ENCODE measurements at regions not wholly inside any gene's neighbourhood (a gene's known extent, or its start where the extent isn't known, plus 50 kb on each side); places are given as distances from the start of the nearest gene placed in this dataset.

DNA sequence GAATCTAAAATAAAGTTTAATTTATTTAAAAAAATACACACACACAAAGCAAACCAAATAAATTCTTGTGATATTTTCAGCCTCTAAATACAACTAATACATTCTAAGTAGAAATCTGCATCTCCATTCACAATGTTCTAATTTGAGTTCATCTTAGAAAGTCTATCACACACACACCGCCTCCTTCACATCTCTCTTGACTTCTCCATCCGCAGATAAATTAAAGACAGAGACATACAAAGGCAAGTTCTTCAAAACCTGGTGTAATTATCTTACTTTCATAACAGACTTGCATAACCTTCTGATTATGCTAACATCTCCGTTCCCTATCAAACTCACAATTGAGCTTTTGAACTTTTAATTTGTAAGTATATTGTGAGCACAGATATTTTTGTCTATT lies 657.3 kb downstream of the VGLL3 start:
- no peak for DNase-seq (ENCODE audit: low read depth)

DNA sequence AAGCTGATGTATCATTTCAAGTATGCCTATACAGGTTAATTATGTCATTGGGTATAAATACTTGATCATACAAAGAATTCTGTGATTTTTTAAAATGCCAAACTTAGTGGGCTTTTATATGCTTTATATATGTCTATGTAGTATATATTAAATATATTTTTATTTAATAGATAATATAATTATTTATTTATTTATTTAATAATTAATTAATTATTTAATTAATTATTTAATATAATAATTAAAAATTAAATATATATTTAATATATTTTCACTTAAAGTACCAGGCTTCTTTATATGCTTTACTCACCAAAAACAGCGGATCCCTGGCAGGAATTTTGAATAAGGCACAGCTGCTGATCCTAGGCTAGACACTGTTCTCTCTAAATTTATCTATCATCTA lies 687.0 kb downstream of the VGLL3 start:
- no peak for DNase-seq (ENCODE audit: low read depth)

DNA sequence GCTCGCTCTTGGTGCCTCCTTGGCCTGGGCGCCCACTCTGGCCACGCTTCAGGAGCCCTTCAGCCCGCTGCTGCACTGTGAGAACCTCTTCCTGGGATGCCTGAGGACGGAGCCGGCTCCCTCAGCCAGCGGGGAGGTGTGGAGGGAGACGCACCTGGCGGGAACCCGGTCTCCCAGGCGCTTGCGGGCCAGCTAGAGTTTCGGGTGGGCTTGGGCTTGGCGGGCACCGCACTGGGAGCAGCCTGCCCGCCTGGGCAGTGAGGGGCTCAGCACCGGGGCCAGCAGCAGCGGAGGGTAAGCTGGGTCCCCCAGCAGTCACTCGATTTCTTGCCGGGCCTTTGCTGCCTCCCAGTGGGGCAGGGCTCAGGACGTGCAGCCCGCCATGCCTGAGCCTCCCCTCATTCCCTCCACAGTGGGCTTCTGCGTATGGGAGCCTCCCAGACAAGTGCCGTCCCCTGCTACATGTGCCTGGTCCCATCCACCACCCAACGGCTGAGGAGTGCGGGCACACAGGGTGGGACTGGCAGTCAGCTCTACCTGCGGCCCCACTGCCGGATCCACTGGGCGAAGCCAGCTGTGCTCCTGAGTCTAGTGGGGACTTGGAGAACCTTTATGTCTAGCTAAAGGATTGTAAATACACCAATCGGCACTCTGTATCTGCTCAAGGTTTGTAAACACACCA lies 708.7 kb downstream of the VGLL3 start:
- no peak for DNase-seq (ENCODE audit: low read depth)

DNA sequence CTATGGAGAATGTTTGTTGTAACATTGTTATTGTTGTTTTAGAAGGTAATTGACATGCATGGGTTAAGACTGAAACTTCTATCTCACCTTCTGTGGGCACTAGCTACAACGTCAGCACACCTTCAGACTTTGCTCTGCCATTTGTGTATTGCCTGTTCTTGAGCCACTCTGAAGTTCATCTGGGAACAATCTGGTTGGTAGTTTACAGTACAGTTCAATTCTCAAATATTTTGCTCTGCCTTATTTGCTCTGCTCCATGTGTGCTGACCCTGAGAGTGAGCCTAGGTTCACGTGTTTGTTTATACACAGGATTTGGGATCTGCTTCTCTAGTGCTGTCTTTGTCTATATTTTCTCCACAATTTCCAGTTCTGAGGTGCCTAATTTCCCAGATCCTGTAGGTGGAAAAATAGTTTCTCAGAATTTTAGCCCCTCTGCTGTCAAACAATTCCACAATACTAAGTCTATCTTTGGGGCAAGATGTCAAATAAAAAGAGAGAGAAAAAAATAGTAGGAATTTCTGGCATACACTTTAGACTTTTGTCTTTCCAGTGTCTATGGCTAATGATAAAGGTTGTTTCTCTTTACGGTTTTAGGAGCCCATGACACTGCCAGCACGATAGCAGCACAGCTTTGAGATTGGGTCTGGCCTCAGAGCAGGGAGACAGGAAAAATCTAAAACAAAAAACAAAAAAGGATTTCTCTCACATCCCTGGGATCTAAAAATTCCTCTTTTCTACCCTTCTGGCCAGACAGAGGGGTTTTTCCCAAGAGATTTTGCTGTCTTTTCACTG lies 721.4 kb downstream of the VGLL3 start:
- DNase-seq (ENCODE audit: low read depth): no peak

DNA sequence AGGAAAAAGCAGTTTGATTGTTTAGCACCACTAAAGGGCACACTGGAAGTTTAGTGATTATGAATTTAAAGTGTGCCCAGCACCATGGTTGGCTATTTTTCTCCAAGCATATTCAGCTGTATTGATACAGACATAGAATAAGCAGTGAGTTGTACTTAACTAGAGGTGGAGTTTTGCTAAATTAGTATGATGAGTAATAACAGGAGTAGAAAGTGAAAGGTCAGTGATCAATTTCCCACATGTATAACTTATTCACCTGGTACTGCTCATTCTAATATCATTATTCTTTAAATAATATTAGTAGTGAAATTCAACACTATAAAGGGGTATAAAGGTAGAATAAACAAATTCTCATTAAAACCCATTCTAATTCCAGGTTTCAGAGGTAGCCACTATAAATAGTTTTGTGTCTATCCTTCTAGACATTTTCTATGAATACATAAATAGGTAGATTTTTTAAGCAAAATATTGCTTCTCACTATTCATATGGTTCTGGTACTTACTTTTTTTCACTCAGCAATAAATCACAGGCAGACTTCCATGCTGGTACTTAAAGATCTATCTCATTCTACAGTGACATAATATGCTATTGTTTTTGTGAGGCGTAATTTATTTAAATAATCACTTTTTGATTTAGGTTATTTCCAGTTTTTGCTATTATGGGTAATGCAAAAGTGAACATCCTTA lies 732.9 kb downstream of the VGLL3 start:
- no peak for DNase-seq (ENCODE audit: low read depth)

DNA sequence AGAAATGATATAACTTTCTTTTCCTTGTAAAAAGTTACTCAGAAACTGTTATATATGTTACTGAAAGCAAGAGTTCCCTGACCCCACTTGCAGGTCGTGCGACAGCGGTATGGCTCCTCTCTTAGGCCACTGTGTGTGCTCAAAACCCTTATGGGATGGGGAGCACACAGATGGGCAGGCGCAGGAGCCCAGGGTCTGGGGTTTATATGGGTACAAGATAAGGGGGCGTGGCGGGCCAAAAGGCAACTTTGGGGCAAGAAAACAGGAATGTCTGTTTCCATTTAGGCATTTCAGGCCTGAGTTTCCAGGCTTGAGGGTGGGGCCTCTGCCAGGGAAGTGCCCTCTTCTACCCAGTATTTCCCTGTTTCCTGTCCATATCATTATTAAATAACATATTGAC lies 736.5 kb downstream of the VGLL3 start:
- DNase-seq (ENCODE audit: low read depth): no peak

DNA sequence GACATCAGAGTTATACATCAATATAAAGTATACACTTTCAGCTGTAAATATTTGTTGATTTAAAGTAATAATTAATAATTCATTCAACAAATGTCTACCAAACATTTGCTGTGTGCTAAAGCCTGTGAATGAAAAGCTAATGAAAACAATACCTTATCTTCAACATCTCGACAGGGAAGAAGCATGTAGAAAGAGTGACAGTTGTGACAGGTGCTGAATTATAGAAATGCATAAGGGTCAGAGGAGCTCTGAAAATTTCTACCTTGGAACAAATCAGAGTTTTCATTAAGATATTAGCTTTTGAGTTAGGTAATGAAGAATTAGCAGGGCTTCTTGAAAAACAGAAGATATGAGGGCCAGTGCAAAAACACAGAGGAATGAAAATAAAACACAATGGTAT lies 739.2 kb downstream of the VGLL3 start:
- no peak for DNase-seq (ENCODE audit: low read depth)

DNA sequence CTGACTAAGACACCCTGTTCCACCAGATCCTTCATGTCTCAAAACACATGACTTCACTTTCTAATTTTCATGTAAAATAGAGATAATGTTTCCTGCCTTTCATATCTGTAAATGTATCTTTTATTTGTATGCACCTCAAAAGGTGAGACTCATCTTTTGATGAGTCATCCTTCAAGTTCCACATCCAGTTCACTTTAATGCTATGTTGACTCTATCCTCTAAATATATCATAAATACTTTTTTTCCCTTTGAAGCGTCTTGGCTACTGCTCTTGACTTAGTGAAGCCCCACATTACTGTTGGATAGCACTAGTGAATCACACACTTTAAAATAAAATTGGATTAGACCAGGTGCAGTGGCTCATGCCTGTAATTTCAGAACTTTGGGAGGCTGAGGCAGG lies 741.1 kb downstream of the VGLL3 start:
- DNase-seq (ENCODE audit: low read depth): no peak

DNA sequence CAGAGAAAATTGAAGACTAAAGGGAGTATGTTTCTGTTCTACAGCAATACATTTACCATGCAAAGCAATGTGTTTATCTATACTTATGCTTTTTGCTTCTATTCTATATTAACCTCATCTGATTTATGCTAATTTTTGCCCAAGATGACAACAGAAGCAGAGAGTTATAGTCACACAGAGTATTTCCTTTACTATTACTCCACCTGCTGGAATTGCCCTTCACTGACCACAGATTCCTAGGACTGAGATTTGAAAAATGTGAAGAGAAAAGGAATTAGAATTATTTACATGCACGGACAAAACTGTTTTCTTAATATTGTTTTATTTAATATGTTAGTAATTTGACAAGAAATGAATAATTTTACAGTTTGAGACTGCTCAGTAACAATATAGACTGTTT lies 745.6 kb downstream of the VGLL3 start:
- no peak for DNase-seq (ENCODE audit: low read depth)

DNA sequence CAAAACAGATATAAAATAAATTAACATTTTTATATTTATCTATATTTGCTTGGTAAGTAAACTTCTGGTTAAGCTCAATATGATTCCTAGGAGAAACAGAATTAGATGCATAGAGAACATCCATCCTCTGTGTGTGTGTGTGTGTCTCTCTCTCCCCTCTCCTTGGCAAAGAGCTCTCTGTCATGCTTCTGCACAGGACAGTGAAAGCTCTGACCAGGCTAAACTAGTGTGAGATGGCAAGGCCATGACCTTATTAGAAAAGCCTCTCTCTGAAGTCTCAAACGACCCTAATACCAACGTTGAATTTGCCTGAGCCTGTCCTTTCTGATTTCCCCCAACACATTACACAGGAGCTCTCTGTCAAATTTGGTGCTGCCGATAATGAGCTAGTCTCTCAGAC lies 746.0 kb downstream of the VGLL3 start:
- DNase-seq (ENCODE audit: low read depth): no peak

DNA sequence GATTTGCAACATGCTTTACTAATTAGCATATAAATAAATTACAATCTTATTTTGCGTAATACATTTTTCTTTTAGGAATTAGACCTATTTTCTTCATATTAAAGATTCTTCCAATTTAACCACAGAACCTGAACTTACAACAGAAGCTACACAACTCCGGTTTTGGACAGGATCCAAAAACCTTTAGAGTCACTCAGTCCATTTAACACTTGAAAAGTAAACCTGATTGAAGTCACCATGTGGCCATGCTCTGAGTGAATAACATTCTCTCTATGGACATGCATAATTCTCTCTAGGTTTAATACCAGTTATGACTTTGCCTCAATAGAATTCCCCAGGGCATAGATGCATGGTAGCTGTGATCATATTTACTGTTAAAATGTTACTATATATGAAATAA lies 751.0 kb downstream of the VGLL3 start:
- peak; percentile 0 for DNase-seq (ENCODE audit: low read depth)

DNA sequence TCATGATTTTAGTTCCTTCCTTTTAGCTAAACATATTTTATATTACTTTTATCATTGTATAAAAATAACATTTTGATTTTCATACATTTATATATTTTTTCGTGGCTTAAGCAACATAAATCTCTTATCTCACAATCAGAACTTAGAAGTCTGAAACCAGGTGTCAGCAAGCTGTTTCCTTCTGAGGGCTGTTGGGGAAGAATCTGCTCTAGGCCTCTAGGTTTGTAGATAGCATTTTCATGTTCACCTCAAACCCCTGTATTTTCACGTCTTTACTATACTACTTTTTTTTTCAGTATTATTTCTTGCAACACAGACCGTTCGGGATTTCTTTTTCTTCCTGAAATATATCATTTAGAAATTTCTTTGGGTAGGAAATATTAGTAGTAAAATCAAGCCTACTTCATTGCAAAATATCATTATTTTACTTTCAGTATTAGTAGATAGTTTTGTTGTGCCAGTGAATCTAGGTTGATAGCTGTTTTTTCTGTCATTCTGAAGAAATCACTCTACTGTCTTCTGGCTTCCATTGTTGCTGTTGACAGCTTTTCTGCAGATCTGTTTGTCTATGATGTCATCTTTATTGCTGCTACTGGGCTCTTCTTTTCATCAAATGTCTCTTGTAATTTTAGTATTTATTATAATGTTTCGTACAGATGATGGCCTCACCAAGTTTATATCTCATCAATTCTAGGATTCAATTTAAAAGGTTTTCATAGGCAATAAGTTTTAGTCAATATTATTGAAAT lies 756.3 kb downstream of the VGLL3 start:
- DNase-seq (ENCODE audit: low read depth): no peak

DNA sequence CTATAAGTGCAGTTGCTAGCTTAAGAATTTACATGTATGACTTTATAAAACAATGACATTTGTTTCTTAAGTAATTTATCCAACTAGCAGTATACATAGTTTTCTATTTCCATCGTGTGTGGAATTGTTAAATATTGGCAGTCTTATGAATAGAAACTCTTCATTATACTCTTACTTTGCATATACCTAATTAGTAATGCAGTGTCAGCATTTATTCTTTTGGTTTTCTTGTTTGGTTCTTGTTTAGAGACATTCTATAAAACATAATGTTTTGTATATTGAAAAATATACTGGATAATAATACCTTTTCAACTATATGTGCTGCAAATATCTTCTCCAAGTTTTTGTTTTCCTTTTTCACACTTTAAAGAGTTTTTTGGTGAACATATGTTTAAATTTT lies 760.2 kb downstream of the VGLL3 start:
- no peak for DNase-seq (ENCODE audit: low read depth)

DNA sequence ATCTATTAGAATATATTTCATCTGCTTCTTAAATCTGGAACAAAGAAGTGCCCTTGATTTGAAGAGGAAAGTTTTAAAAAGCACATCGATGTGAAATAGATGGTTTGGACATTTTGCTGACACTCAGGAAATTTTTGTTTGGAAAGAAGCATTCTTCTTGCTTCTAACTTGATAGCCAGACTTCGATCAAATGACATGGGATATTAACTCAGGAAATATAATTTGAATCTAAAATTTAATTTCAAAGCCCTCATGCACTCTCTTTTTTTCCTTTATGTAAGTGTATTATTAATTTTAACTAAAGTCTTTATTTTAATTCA lies 761.2 kb downstream of the VGLL3 start:
- DNase-seq (ENCODE audit: low read depth): no peak

DNA sequence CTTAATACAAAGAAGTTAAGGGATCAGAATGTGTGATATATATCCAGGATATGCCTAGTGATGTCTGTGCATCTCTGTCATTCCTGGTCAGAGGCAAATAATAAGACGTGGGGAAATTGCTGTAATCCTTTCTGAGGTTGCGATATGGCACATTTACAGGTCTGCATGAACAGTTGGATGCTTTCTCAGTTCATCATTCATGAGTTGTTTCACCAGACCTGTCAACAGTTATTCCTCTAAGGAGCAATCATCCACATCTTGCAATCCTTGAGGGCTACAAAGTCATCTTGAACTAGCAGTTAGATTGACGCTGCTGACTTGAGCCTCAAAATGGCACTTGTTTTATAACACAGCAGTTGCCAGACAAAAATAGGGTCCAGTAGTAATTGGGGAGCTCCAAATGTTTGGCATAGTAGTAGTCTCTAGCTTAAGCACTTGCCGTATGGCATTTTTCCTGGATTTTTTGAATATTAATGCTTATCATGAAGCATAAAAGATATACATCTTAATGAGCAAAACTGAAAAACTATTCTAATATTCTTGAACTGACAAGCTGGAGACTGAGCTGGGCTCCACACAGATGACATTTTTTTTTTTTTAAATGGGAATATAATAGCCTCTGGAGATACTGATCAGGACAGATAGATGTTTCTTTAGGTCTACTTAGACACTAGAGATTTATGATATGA lies 761.7 kb downstream of the VGLL3 start:
- DNase-seq (ENCODE audit: low read depth): no peak

DNA sequence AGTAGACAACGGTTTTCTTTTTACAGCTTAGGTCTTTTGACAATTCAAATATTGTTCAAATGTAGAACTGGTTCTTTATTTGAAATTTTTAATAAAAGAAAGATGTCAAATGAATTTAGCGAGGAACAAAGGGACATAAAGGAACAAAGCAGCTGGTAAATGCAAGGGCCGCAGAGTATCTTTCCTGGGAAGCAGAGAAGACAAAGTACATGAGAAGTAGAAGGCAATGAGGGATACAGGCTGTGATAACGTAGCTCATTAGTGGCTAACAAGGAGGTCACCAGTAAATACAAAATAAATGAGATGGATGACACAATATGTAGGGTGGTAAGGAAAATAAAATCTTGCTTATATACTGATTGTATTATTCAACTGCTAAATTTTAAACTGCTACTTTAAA lies 762.8 kb downstream of the VGLL3 start:
- no peak for DNase-seq (ENCODE audit: low read depth)

DNA sequence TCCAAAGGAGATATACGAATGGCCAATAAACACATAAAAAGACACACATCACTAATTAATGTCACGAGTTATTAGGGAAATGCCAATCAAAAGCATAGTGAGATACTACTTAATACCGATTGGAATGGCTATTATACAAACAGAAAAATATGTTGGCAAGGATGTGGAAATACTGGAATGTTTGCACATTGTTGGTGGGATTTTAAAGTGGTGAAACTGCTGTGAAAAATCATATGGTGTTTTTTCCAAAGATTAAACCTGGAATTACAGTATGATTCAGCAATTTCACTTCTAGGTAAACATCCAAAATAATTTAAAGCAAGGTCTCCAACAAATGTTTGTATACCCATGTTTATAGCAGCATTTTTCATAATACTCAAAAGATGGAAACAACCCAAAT lies 765.5 kb downstream of the VGLL3 start:
- DNase-seq (ENCODE audit: low read depth): no peak

DNA sequence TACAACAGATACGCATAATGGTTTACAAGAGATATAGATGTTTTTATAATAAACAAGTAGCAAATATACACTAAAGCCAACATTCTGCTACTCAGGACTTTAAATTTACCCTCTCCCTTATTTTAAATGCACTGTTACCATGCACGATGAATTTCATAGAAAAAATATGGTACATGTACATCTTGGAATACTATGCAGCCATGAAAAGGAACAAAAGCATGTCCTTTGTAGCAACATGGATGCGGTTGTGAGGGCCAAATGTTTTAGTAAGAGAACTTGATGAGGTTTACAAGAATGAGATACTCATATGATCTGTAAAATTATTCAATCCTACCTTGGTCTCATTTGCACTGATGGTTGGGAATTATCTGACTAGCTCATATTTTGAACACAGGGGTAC lies 769.3 kb downstream of the VGLL3 start:
- DNase-seq (ENCODE audit: low read depth): no peak

DNA sequence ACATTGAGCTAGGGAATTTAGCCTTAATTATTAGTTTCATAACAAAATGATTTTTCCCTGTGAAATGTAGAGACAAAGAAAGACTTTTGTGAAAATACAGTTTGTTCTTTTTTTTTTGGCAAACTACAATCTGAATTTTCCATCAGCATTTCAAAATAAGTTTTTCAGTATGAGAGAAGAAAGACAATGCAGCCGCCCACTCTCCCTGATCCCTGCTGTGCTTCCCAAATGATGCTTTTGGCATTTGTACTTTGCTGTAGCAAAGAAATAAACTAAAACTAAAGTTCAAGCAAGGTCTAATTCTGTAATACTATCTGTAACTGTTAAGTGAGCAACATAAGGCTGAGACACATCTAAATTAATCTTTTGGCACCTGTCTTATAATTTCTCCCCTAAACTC lies 782.2 kb downstream of the VGLL3 start:
- no peak for DNase-seq (ENCODE audit: low read depth)

DNA sequence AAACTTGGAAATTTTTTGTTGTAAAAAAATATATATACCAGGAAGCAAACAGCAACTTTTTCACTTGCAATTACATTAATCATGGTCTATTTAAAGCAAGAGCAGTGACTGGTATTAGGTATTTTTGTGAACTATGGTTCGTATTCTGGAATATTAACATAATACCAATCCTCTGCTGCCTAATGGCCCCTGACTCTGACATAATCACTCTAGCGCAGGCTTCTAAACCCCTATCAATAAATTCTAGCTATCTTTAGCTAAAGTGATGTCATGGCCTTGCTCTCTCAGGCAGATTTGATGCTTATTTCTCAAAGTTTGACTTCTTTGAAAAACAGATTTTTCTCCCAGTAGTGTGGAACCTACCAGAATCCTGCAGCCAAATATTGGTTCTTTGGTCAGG lies 808.3 kb downstream of the VGLL3 start:
- no peak for DNase-seq (ENCODE audit: low read depth)

DNA sequence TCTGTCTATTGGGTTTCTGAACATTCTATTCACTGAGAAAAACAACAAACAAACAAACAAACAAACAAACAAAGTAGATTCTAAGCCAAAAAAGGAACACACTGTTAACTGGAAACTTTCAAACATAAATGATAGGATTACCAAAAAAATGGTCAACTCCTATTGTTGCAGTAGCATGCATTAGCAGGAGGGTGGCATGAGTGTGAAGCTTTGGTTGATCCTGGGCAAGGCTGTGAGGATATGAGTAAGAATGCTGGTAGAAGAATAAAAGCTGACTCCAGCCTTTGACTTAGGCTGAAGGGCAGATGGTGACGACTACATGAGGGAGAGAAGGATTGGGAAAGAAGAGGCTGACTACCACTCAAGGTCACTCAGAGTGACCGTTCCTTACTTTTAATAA lies 810.3 kb downstream of the VGLL3 start:
- DNase-seq (ENCODE audit: low read depth): no peak

All from myocyte (in vitro differentiated cells).